ENCODE measurements at regions not wholly inside any gene's neighbourhood (a gene's known extent, or its start where the extent isn't known, plus 50 kb on each side); places are given as distances from the start of the nearest gene placed in this dataset.

DNA sequence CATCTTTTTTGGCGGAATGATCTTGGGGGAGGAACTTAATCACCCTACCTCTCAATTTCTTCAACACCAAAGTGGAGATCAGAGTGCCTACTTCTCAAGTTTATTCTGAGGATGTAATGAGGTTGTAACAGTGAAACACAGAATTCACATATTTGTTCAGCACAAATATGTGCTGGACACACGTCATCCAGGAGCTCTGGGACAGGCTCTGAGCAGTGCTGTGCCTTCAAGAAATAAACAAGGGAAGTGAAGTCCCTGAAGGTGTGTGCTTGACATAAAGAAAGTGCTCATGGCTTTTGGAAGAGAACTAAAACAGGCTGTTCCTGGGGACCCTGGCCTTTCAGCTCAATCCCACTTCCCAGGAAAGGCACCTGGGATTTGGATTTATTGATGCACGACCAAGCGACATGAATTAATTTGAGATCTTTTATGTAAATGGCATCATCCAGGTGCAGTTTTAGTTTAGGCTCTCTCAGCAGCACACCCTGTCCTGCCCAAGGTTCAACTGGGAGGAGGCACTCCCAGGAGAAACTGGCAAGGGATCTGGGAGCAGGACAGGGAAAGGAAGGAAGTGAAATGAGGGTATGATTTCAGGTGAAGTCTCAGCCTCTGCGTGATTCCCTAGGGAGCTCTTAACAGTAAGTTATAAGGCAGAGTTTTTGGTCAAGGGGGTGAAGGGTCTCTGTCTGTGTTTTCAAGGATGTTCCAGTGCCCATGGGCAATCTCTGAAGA is 211.0 kb downstream of the FOXA2 start:
- intact Hi-C loops (cut with micrococcal nuclease) = no loop called here

DNA sequence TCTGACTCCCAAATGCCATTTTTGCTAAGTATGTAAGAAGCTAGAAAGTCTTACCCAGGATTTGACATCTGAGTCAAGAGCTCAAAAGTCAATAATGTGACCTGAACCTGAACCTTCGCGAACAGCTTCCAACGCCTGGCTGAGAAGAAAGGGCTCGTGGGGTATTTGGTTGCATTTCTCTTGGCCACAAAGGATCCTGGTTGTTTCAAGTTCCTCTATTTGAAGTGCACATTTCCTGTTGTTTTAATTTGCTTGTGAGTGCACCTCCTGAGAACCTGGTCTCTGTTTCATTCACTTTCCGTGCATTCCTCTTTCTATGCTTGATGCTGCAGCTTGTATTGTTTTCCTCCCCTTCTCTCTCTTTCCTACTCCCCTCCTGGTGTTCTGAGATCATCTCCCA is 212.5 kb downstream of the FOXA2 start:
- intact Hi-C loops (cut with micrococcal nuclease) = no loop called here

DNA sequence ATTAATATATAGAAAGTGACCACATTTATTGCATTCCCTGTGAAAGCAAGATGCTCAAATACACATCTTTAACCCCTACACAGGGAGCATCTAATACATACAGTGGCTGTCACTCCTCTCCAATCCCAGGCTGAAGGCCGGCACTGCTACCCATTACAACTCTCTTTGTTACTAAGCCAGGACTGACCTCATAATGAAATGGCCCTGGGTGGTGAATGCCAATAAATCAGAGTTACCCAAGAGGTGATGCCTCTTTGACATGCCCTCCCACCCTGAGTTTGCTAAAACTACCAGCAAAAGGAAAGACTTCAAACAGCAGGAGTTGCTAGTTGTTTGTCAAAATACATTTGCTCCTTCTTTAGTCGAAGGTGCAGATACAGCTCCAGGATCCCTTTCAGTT is 214.2 kb downstream of the FOXA2 start:
- intact Hi-C loops (cut with micrococcal nuclease) = no loop called here

DNA sequence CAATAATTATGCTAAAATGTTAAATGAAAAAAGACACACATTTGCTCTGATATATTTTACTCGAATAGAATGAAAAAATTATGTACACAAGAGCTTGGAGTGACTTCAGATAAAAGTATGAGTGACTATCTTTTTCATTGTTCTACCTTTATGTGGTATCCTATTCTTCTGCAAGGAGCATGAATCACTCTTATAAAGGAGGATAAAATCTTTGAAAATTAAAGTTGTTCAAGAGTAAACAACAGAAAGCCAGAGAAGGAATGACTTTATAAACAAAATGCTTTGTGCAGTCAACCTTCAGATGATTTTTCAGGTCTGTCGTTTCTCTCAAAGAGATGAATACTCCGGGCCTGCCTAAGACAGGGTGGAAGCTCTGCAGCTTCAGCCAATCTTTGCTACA is 215.3 kb downstream of the FOXA2 start:
- intact Hi-C loops (cut with micrococcal nuclease) = no loop called here

DNA sequence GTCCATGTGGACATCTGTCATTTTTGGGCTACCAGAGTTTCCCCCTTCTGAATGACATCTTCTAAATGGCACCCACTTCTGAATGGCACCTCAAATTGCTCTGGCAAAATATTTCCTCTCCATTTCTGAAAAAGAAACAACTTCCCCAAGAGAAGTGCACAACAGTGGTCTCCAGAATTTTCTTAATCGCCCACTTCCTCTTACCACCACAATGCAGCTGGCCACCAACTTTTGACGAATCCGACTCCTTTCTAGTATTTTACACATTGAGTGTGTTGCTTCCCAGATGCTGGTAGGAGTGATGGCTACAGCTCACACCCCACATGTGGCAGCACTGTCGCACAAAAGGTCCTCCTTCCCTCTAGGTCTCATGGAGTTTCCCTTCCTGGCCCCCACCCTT is 216.1 kb downstream of the FOXA2 start:
- intact Hi-C loops (cut with micrococcal nuclease) = no loop called here

DNA sequence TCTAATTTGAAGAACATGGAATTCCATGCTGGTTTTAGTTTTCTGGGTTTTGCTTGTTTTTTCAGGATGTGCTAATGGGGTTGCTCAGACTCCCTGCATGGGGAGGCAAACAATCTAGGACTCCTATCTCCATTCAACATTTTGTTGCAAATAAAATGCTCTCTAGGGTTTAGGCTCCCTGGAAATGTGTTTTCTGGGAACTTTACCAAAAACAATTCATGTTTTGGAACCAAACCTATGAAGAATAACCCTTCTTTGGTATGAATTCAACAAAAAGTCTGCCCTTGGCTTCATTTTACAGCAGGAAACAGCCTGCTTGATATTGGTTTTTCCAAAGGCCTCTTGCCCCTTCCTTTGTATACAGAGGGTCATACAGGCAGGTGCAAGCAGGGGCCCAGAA is 217.7 kb downstream of the FOXA2 start:
- intact Hi-C loops (cut with micrococcal nuclease) = no loop called here

DNA sequence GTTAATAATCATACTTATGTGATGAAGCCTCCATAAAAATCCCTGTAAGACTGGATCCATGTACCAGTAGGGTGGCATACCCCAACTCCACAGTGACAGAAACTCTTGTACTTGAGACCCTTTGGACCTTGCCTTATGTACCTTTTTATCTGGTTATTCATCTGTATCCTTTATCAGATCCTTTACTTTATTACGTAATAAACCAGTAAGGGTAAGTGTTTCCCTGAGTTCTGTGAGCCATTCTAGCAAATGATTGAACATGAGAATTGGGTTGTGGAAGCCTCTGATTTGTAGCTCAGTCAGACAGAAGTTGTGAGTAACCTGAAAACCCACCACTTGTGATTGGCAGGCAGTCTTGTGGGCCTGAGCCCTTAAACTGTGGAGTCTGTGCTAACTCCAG is 229.7 kb downstream of the FOXA2 start:
- intact Hi-C loops (cut with micrococcal nuclease) = no loop called here

DNA sequence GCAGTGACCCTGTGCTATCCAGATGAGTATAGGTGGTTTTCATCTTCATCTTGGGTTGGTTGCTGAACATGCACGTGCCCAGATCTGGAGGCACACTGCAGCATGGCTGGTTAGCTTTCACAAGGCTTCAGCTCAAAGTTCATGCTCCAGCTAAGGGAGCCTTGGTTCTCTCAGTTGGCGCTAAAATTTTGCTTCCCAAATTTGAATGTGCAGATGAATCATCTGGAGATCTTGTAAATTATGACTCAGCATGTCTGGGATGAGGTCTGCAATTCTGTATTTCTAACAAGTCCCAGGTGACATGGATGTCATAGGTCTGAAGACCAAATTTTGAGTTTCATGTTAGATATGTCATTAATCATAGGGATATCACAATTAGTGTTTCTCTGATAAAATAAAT is 230.8 kb downstream of the FOXA2 start:
- intact Hi-C loops (cut with micrococcal nuclease) = no loop called here

DNA sequence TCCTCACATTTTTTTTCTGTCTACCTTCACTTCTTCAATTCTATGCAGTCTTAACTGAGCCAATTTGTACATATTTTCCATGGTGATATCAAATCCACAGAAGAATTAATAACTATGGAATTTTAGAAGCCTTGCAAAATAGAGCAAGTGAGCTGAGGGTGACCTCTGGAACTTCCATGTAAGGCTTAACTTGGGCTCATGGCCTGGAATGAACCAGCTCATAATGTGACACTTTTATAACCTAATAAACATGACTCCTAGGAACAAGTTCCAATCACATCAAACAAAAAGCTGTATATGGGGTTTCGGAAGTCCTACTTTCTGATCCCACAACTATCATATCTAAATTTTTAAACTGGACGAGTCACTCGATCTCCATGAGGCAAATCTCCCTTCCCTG is 232.4 kb downstream of the FOXA2 start:
- intact Hi-C loops (cut with micrococcal nuclease) = no loop called here

DNA sequence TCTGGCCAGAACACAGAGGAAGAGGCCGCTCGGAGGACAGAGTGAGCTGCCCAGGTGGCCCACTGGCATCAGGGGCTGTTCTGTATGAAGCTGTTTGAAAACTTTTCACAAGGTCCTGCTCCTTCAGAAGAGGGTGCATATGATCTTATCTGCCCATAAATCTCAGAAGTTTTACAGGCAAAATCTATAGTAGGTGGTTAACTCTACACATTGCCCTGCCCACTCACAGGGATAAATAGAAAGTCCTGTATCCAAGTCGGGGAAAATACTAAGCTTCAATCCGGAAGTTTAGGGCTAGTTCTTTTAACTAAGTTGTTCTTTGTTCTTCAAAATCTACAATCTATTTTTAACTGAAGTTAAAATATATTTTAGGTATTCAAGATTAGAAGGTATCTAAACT is 233.7 kb downstream of the FOXA2 start:
- intact Hi-C loops (cut with micrococcal nuclease) = no loop called here

DNA sequence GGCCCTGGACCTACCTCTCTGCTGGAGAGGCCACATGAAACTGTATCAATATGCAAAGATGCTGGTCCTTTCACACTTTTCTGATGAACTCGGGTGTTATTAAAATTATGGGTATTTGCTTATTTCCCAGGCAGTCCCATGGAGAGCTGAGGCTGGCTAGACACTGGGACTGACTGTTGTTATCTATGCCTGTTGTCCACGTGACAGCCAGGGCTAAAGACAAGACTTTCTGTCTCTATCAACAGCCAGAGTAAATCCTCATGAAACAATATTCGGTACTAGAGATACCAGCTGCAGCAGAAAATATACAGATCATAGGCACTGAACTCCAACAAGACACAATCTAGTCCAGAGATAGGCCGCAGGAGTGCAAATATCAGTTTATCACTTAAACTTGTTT is 236.4 kb downstream of the FOXA2 start:
- intact Hi-C loops (cut with micrococcal nuclease) = no loop called here

DNA sequence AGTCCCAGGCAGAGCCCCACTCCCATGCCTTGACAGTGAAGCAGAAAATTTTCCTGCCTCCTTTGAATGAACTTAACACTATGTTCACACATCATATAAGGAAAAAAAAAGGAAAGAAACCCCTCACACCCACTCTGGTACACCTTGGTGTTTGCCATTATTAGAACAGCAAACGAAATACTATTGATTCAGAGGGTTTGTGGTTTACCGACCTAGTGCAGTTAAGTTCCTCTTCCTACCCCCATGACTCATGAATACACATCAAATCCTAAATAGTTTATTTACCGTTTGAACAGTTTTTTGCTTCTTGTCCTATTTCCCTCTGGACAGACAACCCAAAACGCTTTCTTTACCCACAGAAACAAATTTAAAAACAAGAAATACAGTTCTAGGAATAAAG is 237.7 kb downstream of the FOXA2 start:
- intact Hi-C loops (cut with micrococcal nuclease) = no loop called here

DNA sequence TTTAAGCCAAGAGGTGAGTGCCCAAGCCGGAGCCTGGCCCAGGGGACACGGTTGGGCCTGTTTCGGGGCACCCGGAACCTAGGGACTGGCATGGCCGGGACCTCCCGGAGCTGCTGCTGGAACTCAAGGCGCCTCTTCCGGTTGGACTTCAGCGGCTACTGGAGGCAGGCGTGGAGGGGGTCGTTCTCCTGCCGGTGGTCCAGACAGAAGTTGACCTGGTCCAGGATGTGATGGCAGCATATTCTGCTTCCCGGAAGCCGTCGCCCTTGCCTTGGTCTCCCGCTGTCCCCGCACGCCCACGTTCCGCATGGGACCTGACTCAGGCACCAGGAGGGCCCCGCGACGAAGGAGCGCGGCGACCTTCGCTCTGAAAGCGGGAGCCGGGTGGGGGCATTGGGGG is 240.8 kb downstream of the FOXA2 start:
- intact Hi-C loops (cut with micrococcal nuclease) = no loop called here

DNA sequence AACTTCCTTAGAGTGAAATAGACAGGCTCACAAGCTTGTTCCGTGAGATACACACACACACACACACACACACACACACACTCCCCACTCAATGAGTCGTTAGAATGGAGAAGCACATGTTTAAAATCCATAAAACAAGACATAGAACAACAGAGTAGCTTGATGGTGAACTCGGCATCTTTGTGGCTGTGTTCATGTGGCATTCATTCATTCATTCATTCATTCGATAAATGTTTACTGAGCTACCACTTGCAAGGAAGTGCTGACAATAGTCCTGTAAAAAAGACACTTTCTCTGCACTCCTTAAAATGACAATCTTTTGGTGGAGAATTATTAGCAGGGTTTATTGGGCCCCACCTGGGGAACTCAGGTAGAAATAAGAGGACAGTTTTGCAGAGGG is 242.0 kb downstream of the FOXA2 start:
- intact Hi-C loops (cut with micrococcal nuclease) = no loop called here

DNA sequence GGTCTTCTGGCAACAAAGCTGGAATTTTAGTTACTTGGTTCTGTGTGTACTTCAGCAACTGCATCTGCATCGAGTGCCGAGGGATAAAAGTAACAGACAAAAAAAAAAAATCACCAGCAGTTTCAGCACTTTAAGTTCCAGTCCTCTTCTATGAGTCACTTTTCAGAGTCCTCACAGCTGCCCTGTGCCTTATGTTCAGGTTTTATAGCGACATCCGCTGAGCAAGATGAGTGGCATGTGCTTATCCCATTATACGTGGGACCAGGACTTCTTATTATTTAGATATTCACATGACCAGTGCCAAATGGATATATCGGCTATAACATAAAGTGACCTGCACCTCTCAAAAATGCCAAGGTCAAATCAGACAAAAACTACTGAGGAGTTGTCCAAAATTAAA is 242.9 kb downstream of the FOXA2 start:
- intact Hi-C loops (cut with micrococcal nuclease) = no loop called here

DNA sequence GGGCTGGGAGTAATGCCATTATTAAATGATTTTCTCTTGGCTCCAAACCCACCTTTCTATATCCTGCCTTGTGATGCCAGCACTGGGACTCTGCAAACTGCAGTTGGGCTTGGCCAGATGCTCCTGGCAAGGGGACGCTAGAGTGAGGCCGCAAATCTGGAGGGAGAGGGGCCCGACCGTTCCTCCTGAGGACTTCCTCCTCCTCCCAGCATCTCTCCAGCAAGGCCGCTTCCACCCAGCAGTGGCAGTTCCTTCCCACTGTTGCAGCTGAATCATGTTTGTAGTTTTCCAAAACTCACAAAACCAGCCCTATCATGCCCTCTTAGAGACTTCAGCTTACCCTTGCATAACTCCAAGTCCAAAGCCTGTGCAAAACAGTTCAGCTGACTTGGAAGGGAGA is 244.4 kb downstream of the FOXA2 start:
- intact Hi-C loops (cut with micrococcal nuclease) = loop anchor here (1.0 to 10.0 kb wide), 4 partner anchors 246 to 1105 kb away; no protein-coding TSS in a partner anchor

DNA sequence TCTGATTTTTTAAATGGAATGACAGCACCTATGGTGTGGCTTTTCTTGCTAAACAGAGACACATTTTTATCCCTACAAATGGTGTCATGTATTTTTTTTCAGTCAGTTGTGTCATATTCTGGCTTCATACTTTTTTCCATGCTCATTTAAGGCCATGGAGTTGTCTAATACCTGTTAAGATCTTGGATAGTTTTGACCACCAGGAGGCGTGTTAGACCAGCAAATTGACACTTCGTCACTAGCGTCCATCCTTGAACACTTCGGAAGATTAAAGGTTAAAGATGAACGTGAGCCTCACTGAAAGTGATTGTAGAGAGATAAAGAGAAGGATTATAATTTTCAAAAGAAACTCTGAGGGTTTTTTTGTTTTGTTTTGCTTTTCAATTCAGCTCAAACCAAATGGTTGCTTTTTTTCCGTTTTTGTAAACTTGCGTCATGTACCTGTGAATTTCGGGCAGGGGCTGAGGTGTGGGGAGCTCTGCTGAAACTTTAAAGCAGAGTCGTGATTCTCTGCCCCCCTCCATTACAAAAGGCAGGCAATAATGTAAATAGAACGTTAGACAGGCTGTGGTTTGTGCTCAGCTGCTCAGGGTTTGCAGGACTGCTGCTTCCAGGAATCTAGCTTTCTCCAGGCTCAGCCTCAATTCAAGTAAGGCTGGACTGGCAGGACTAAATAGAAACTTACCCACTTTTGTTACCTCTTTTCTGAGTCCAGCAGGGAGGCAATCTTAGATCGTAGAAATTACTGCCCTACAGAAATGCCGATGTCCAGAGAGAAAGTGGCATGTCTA is 245.1 kb downstream of the FOXA2 start:
- intact Hi-C loops (cut with micrococcal nuclease) = loop anchor here (1.0 to 10.0 kb wide), 4 partner anchors 247 to 1106 kb away; no protein-coding TSS in a partner anchor

DNA sequence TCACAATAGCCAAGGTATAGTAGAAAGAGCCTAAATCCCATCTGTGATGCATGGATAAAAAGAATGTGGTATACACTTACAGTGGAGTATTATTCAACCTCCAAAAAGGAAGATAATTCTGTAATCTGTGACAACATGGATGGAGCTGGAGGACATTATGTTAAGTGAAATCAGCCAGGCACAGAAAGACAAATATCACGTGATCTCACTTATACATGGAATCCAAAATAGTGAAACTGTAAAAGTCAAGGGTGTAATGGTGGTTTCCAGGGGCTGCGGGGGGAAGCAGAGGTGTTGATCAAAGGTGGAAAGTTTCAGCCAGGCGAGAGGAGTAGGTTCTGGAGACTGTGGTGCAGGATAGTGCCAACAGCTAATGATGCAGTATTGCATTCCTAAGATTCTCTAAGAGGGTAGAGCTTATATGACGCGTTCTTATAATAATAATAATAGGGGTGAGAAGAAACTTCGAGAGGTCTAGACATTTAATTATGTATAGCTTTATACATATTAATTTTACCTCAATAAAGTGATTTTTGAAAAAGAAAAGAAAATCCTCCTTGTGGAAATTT is 246.1 kb downstream of the FOXA2 start:
- intact Hi-C loops (cut with micrococcal nuclease) = loop anchor here (10.0 kb wide), 1 partner anchor 1107 kb away; no protein-coding TSS in a partner anchor

DNA sequence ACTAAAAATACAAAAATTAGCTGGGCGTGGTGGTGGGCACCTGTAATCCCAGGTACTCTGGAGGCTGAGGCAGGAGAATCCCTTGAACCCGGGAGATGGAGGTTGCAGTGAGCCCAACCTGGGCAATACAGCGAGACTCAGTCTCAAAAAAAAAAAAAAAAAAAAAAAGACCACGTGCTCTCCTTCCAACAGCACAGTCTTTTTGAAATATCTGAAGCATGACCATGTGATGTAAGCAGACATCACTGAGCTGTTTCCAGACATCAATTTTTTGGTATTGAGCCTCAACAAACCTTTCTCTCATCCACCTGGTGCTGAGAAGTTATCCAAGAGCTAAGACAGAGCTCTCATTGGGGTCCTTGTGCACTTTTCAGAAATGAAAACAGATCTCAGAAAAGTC is 249.2 kb downstream of the FOXA2 start:
- intact Hi-C loops (cut with micrococcal nuclease) = loop anchor here (10.0 kb wide), 1 partner anchor 1110 kb away; no protein-coding TSS in a partner anchor

DNA sequence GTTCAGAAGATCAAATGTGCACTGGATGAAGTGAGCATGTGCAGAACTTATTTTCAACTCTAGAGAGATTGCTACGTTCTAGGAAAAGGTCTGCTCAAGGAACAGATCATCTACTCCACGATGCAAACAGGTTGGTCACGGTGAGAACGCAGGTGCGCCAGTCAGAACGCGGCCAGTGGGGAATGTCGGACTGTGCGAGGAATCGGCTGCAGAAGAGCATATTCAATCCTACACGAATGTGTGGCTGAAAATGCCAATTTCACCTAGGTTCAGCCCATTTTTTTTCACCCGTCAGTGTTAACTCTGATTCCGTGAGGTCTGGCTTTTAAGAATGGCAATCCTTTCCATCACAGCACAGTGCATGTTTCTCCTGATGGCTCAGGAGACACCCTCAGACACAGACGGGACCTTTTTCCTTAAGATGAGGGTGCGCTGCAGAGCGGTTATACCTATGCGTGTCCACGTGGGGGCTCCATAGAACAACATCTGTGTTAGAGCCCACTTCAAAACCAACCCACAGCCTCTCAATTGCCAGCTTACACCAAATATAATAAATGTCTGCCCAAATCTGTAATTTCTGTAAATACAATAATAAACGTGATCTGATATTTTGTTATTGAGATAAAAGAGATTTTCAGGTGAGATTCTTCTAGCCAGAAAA is 250.4 kb downstream of the FOXA2 start:
- intact Hi-C loops (cut with micrococcal nuclease) = loop anchor here (1.0 to 10.0 kb wide), 2 partner anchors 350 to 1111 kb away; no protein-coding TSS in a partner anchor

DNA sequence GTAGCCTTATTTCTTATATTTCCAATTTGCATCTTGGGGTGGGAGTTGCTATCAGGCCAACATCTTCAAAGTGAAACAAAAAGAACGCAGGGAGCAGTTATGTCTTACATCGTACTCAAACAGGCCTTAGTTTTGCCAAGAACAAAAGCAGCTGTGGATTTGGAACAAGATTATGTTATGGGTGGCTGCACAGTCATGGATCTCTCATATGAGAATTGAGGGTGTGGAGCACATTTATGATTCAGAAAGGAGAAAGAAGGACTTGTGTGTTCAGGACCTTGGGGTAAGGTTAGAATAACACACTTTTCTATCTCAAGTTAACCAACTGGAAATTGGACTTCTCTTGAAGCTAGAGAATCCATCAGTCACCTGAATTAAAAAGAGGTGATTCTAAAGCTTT is 259.9 kb downstream of the FOXA2 start:
- intact Hi-C loops (cut with micrococcal nuclease) = no loop called here

DNA sequence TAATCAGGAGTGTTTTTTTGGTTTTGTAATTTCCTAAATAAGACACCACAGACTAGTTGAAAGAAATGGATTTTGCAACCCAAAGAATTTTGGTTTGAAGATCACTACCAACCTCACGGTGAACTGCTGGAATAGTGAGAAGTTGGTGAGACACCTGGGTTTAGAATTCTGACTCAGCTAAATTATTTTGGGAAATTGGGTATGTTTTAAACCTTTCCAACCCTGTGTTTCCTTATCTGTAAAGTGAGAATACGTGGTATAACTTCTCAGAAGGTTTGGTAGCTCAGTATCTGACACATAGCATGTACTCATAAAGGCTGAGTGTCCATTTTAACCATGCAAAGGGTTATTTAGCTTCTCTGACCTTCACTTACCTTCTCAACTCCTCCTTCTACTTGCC is 261.9 kb downstream of the FOXA2 start:
- intact Hi-C loops (cut with micrococcal nuclease) = no loop called here
